Amniotic stem cell (primary cell): ENCODE measurements at regions not wholly inside any gene's neighbourhood (a gene's known extent, or its start where the extent isn't known, plus 50 kb on each side); places are given as distances from the start of the nearest gene placed in this dataset.
A peak's percentile ranks its signal among the peaks of the same experiment; 100 is the strongest.
"Not testable (repeated sequence)": the region's sequence is repeated elsewhere in the genome, so short reads cannot be mapped to it uniquely, and the experiment has no call there.

ENCODE experiments used
- DNase-seq: peaks from one replicate; lab custom pipeline; 2025; lab: John Stamatoyannopoulos, UW

DNA sequence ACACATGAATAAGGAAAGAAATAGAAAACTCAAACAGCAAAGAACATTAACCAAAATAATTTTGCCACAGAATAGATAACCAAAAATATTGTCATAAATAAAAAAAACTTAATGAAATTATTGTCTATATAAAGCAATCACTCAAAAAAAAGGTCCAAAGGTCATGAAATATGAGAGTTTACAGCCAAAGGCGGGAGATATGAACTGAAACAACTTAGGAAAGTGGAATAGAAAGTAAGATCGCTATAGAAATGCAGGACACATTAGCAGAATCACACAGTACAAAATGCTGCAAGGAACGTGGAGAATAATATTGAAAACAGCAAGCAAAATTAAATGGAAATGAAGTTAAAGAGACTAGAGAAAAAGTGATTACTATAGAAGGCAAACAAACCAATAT lies 375.0 kb upstream of the ARHGEF26 start:
- DNase-seq = no peak

GRCh38 chr3:153749070-153749610 lies 372.1 kb upstream of the ARHGEF26 start:
- DNase-seq = no peak

DNA sequence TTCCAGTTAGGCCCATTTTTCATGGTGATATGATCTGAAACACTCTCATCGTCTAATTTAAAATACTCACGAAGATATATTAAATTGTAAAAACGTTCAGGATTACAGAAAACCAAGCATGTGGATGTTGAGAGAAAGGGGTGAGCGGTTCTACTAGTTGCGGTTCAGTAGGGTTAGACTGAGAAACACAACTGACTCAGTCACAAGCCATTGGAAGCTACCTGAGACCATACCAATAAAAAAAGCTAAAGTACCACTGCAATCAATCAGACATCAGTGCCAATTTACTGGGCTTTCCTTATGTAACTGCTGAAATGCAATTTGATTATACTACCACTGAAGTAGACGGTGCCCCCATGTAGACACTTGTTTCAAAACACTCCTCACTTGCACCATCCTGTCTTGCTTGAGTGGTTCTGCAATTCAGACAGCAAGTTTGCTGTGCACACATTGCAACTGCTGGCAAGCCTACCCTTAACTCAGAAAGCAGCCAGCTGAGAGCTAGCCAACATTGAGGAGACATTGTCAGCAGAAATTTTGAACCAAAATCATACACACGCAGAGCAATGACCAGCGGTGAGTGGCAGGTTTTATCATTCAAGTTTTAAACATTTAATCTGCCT lies 368.7 kb upstream of the ARHGEF26 start:
- DNase-seq = no peak

DNA sequence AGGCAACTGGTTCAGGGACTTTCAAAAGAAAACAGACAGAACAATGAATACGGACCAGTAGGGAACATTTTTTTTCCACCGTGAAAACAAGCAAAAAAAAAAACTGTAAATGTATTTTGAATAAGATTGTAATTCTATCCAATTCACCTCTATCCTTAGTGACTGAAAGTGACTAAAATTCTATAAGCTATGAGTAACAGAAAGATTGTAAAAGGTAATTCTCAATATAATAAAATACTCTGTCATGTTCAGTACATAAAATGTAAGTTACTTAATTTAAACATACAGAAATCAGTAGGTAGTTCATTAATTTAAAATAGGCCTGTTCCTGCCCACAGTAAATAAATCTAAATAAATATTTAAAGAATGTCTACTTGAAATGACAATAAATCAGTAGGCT lies 368.2 kb upstream of the ARHGEF26 start:
- DNase-seq = no peak

- peak; percentile 19 for DNase-seq
Observed at GRCh38 chr3:153756816-153757215, 364.4 kb upstream of the ARHGEF26 start.

DNA sequence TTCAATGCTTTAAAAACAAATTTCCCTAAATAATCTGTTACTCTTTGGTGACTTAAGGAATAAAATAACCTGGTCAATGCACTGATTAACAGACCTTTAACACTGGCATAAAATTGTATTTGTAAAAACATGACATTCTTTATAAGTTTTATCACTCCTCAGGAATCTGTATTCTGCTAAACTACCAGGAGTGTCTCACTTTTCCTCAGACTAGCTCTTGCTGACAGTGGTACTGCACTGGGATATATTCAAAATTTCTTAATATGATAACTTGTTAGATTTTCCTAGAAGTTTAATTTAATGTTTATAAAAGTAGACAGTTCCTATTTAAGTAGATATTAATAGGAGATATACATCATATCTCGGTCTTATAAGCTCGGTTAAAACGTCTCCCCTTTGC lies 363.4 kb upstream of the ARHGEF26 start:
- no peak for DNase-seq

DNA sequence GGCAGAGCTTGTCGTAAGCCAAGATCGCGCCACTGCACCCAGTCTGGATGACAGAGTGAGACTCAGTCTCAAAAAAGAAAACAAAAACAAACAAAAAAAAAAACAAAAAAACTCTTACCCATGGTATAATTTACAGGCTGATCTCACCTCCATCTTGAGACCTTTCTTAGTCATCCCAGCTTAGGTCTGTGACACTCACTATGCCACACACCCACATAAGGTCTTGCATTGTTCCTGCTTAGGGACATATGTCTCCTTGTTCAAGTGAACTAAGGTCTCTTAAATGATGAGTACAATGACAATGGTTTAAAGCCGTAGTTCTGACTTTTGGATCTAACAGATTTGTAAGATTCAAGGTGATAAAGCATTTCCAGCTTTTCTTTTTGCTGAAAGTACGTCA lies 360.2 kb upstream of the ARHGEF26 start:
- no peak for DNase-seq

GRCh38 chr3:153762411-153763235 lies 358.6 kb upstream of the ARHGEF26 start:
- DNase-seq = no peak

- DNase-seq = no peak
Observed at GRCh38 chr3:153767601-153768560, 353.3 kb upstream of the ARHGEF26 start.

DNA sequence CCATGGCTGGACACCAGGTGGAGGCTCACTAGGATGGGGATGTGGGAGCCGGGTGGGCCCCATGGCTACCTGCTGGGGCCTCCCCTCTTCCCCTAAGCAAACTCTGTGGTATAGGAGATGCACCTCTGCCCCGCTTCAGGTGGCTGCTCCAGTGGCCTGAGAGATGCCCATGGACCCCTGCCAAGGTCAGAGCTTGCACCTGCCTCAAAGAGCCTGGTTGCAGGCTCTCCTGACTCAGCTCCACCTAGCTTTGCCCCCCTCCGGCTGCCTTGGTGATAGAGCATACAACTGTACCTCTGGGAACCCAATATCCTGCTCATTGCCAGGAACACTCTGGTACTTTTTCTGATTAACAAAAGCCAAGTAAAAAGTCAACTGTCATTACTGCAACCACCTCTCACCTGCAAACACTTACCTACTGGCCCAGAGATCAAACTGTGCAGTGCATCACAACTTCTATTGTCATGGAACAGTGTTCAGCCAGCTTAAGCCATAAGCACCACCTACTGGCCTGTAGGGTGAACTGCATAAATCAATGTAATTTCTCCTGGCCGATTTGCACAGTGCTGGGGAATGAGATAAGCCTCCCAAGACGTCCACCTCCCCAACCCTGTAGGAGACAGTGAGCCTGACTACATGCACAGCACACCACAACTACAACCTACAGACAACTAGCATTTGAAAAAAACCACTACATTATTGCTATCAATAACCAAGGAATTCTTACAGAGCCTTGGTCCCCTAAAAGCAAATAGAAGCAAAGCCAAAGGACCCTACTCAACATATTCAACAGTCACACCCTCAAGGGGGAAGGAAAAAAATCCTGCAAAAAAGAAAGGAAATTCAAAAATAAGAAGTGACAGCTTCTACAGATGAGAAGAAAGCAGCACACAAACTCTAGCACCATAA lies 352.4 kb upstream of the ARHGEF26 start:
- no peak for DNase-seq

GRCh38 chr3:153783106-153783505 lies 338.1 kb upstream of the ARHGEF26 start:
- no peak for DNase-seq

- DNase-seq = no peak
Observed at GRCh38 chr3:153783741-153784480, 337.3 kb upstream of the ARHGEF26 start.

GRCh38 chr3:153785901-153786300 lies 335.3 kb upstream of the ARHGEF26 start:
- DNase-seq = no peak

DNA sequence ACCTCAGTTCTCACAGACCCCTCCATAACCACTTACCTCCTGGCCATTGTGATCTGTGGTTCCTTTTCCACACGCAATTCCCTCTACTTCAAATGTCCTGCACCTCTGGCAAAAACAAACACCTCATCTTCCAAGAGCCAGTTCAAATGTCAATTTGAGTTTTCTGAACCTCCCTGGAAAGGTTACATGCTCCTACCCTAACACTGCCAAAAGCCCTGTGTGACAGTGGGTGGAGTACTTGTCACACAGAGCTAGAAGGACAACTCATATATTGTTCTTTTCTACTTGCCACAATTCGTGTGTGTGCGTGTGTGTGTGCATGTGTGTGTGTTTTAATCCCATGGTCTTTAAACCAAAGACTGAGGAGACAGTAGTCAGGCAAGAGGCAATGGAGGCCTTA lies 331.8 kb upstream of the ARHGEF26 start:
- DNase-seq = no peak

- DNase-seq = not testable (repeated sequence)
Observed at GRCh38 chr3:153797056-153797455, 324.1 kb upstream of the ARHGEF26 start.

GRCh38 chr3:153809097-153809496 lies 312.1 kb upstream of the ARHGEF26 start:
- DNase-seq = no peak

DNA sequence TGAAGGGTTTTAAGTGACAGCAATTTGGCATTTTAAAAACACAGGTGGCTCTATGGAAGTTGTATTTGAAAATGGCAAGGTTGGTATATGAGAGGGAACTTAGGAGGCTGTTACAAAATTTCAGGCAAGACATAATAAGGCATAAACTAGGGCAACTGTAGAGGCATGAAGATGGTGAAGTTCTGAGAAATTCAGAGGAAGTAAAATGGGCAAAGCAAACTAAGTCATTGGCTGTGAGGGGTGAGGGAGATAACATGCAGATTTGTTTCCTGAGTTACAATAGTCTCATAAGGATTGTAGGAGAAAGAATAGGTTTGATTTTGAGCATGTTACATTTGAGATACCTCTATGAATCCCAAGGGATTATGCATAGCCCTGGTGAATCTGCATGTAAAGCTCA lies 302.9 kb upstream of the ARHGEF26 start:
- no peak for DNase-seq

- no peak for DNase-seq
Observed at GRCh38 chr3:153820035-153820434, 301.2 kb upstream of the ARHGEF26 start.

- not testable (repeated sequence) for DNase-seq
Observed at GRCh38 chr3:153828346-153828745, 292.8 kb upstream of the ARHGEF26 start.

DNA sequence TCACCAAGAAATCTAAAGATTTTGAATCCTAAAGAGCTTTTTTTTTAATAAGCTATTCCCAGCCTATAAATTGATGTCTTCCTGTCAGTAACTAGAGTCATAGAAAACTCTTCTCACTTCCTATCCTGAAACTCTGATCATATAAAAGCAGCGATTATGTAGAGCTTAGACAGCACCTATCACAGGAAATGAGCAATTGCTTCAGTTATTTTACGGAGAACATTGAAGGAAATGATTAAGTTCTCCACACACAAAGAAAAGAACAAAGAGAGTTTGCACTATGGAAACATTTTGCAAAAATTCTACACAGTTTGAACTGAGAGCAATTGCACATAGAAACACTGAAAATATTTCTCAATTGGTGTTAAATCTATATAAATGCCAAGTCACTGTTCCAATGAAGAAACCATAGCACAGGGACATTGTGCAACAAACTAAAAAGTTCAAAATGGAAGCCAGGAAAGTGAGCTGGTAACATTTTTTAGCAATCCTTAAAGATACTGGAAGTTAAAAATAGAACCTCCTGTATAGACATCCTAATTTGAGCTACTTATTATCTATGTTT lies 291.5 kb upstream of the ARHGEF26 start:
- DNase-seq = no peak
